PFSK-1 (cell line): ENCODE measurements at regions not wholly inside any gene's neighbourhood (a gene's known extent, or its start where the extent isn't known, plus 50 kb on each side); places are given as distances from the start of the nearest gene placed in this dataset.

Source experiments
- FOXP2 ChIP-seq: optimal IDR thresholded peaks from 2 replicates; pipeline ENCODE3; 2011; ENCODE audit warnings: borderline replicate concordance, control low read depth, inconsistent platforms; ENCODE audit not compliant: insufficient read depth; ENCODE audit errors: extremely low read length, extremely low read depth
- POLR2AphosphoS5 ChIP-seq: IDR thresholded peaks from 2 replicates; pipeline ENCODE4 v1.6.1; 2012; ENCODE audit warnings: low read depth, mild to moderate bottlenecking, control low read depth, low read length, moderate library complexity
- REST ChIP-seq, 2 experiments: IDR thresholded peaks; 2 replicates each; pipeline versions ENCODE4 v1.6.1 to v1.8.0; 2011 to 2012; ENCODE audit warnings: low read depth in 2 of 2, low read length in 2 of 2, control low read depth in 1 of 2, inconsistent platforms in 1 of 2, mild to moderate bottlenecking in 1 of 2, moderate library complexity in 1 of 2; ENCODE audit not compliant: insufficient read depth in 1 of 2
- SIN3A ChIP-seq: IDR thresholded peaks from 2 replicates; pipeline ENCODE4 v1.6.1; 2012; ENCODE audit warnings: mild to moderate bottlenecking, low read length, moderate library complexity, borderline replicate concordance; ENCODE audit not compliant: insufficient read depth
- TAF1 ChIP-seq: IDR thresholded peaks from 2 replicates; pipeline ENCODE4 v1.6.1; 2012; ENCODE audit warnings: low read length, control low read depth, borderline replicate concordance; ENCODE audit not compliant: insufficient read depth

GRCh38 chr3:147656023-147656422 lies 246.9 kb downstream of the ZIC1 start:
- TF ChIP-seq TAF1 (no peak), SIN3A (no peak), POLR2AphosphoS5 (no peak), REST (IDR thresholded peaks at IDR 0.05; ENCODE audit: insufficient read depth in 1 of 2, low read depth in 2 of 2, low read length in 2 of 2) (no peak), FOXP2 (no peak)

GRCh38 chr3:147661916-147662315 lies 252.8 kb downstream of the ZIC1 start:
- TF ChIP-seq REST (IDR thresholded peaks at IDR 0.05; ENCODE audit: insufficient read depth in 1 of 2, low read depth in 2 of 2, low read length in 2 of 2): no peak
- TF ChIP-seq POLR2AphosphoS5: no peak
- no peak for TF ChIP-seq TAF1
- no peak for TF ChIP-seq FOXP2
- TF ChIP-seq SIN3A: no peak

GRCh38 chr3:147662705-147663104 lies 253.5 kb downstream of the ZIC1 start:
- TF ChIP-seq FOXP2: no peak
- TF ChIP-seq POLR2AphosphoS5: no peak
- no peak for TF ChIP-seq REST (IDR thresholded peaks at IDR 0.05; ENCODE audit: insufficient read depth in 1 of 2, low read depth in 2 of 2, low read length in 2 of 2)
- TF ChIP-seq TAF1: no peak
- TF ChIP-seq SIN3A: no peak

GRCh38 chr3:147669077-147669476 lies 259.9 kb downstream of the ZIC1 start:
- TF ChIP-seq TAF1 (no peak), SIN3A (no peak), FOXP2 (no peak), REST (IDR thresholded peaks at IDR 0.05; ENCODE audit: insufficient read depth in 1 of 2, low read depth in 2 of 2, low read length in 2 of 2) (no peak), POLR2AphosphoS5 (no peak)

GRCh38 chr3:147672035-147672434 lies 262.9 kb downstream of the ZIC1 start:
- no peak for TF ChIP-seq POLR2AphosphoS5
- TF ChIP-seq TAF1: no peak
- no peak for TF ChIP-seq SIN3A
- no peak for TF ChIP-seq REST (IDR thresholded peaks at IDR 0.05; ENCODE audit: insufficient read depth in 1 of 2, low read depth in 2 of 2, low read length in 2 of 2)
- no peak for TF ChIP-seq FOXP2
